ENCODE measurements at regions not wholly inside any gene's neighbourhood (a gene's known extent, or its start where the extent isn't known, plus 50 kb on each side); places are given as distances from the start of the nearest gene placed in this dataset.
"Not testable (repeated sequence)": the region's sequence is repeated elsewhere in the genome, so short reads cannot be mapped to it uniquely, and the experiment has no call there.

- DNase-seq (ENCODE audit: low read depth) = peak; percentile 96
Measured at GRCh38 chr10:65234261-65234660, 1691.6 kb upstream of the LRRTM3 start.

GRCh38 chr10:65235266-65235665 is 1690.6 kb upstream of the LRRTM3 start:
- DNase-seq (ENCODE audit: low read depth) = peak; percentile 10

GRCh38 chr10:65235846-65236245 is 1690.0 kb upstream of the LRRTM3 start:
- no peak for DNase-seq (ENCODE audit: low read depth)

GRCh38 chr10:65265451-65265954 is 1660.3 kb upstream of the LRRTM3 start:
- DNase-seq (ENCODE audit: low read depth) = no peak

GRCh38 chr10:65269551-65269950 is 1656.3 kb upstream of the LRRTM3 start:
- not testable (repeated sequence) for DNase-seq (ENCODE audit: low read depth)

GRCh38 chr10:65270969-65271368 is 1654.9 kb upstream of the LRRTM3 start:
- no peak for DNase-seq (ENCODE audit: low read depth)

- DNase-seq (ENCODE audit: low read depth) = no peak
Measured at GRCh38 chr10:65273115-65273514, 1652.7 kb upstream of the LRRTM3 start.

GRCh38 chr10:65275296-65275695 is 1650.5 kb upstream of the LRRTM3 start:
- DNase-seq (ENCODE audit: low read depth) = peak; percentile 60

- DNase-seq (ENCODE audit: low read depth) = no peak
Measured at GRCh38 chr10:65284495-65285041, 1641.3 kb upstream of the LRRTM3 start.

GRCh38 chr10:65285726-65286125 is 1640.1 kb upstream of the LRRTM3 start:
- DNase-seq (ENCODE audit: low read depth) = not testable (repeated sequence)

- no peak for DNase-seq (ENCODE audit: low read depth)
Measured at GRCh38 chr10:65291286-65291685, 1634.5 kb upstream of the LRRTM3 start.

GRCh38 chr10:65292551-65292950 is 1633.3 kb upstream of the LRRTM3 start:
- DNase-seq (ENCODE audit: low read depth) = no peak

GRCh38 chr10:65294329-65294728 is 1631.5 kb upstream of the LRRTM3 start:
- DNase-seq (ENCODE audit: low read depth) = peak; percentile 49

- DNase-seq (ENCODE audit: low read depth) = no peak
Measured at GRCh38 chr10:65301181-65301580, 1624.7 kb upstream of the LRRTM3 start.

- DNase-seq (ENCODE audit: low read depth) = peak; percentile 53
Measured at GRCh38 chr10:65306201-65306600, 1619.6 kb upstream of the LRRTM3 start.

- no peak for DNase-seq (ENCODE audit: low read depth)
Measured at GRCh38 chr10:65312876-65313275, 1613.0 kb upstream of the LRRTM3 start.

- peak; percentile 94 for DNase-seq (ENCODE audit: low read depth)
Measured at GRCh38 chr10:65313406-65313805, 1612.4 kb upstream of the LRRTM3 start.

- no peak for DNase-seq (ENCODE audit: low read depth)
Measured at GRCh38 chr10:65314253-65314652, 1611.6 kb upstream of the LRRTM3 start.

GRCh38 chr10:65319493-65319892 is 1606.3 kb upstream of the LRRTM3 start:
- DNase-seq (ENCODE audit: low read depth) = no peak

- DNase-seq (ENCODE audit: low read depth) = peak; percentile 77
Measured at GRCh38 chr10:65320236-65321026, 1605.4 kb upstream of the LRRTM3 start.

GRCh38 chr10:65323802-65324201 is 1602.0 kb upstream of the LRRTM3 start:
- no peak for DNase-seq (ENCODE audit: low read depth)

- DNase-seq (ENCODE audit: low read depth) = no peak
Measured at GRCh38 chr10:65325913-65326312, 1599.9 kb upstream of the LRRTM3 start.

GRCh38 chr10:65328486-65328885 is 1597.3 kb upstream of the LRRTM3 start:
- DNase-seq (ENCODE audit: low read depth) = no peak

All from LHCN-M2 (cell line).